ENCODE measurements at regions not wholly inside any gene's neighbourhood (a gene's known extent, or its start where the extent isn't known, plus 50 kb on each side); places are given as distances from the start of the nearest gene placed in this dataset.

GRCh38 chr17:71329310-71330098, 791.3 kb upstream of the SOX9 start:
- Histone ChIP-seq H3K4me1 (no peaks in the 10 kb centered on the region), H3K9me3 (replicated peaks) (no peaks in the 10 kb centered on the region), H3K4me3 (no peak overlapping the region), H3K36me3 (no peaks in the 10 kb centered on the region), H3K27me3 (ENCODE audit: low read depth) (peaks cover 6% of the 10 kb centered on the region), H3K27ac (replicated peaks) (no peak overlapping the region)
- DNase-seq, result no peak
- no peak for TF ChIP-seq CTCF (IDR thresholded peaks at IDR 0.05; ENCODE audit: borderline replicate concordance)
- intact Hi-C loops (cut with micrococcal nuclease), result no loop called here

GRCh38 chr17:71330099-71330375, 790.8 kb upstream of the SOX9 start:
- peaks cover 6% of the 10 kb centered on the region for H3K27me3 ChIP-seq (ENCODE audit: low read depth)
- intact Hi-C loops (cut with micrococcal nuclease), result no loop called here
- no peak overlapping the region for H3K4me3 ChIP-seq
- no peaks in the 10 kb centered on the region for H3K9me3 ChIP-seq (replicated peaks)
- TF ChIP-seq CTCF (IDR thresholded peaks at IDR 0.05; ENCODE audit: borderline replicate concordance), result no peak
- DNase-seq, result no peak
- H3K36me3 ChIP-seq, result no peaks in the 10 kb centered on the region
- no peaks in the 10 kb centered on the region for H3K4me1 ChIP-seq
- H3K27ac ChIP-seq (replicated peaks), result no peak overlapping the region

- H3K27me3 ChIP-seq (ENCODE audit: low read depth), result peaks cover 6% of the 10 kb centered on the region
- no peak for DNase-seq
- no peaks in the 10 kb centered on the region for H3K36me3 ChIP-seq
- intact Hi-C loops (cut with micrococcal nuclease), result no loop called here
- H3K4me3 ChIP-seq, result no peak overlapping the region
- no peaks in the 10 kb centered on the region for H3K4me1 ChIP-seq
- no peaks in the 10 kb centered on the region for H3K9me3 ChIP-seq (replicated peaks)
- no peak overlapping the region for H3K27ac ChIP-seq (replicated peaks)
- no peak for TF ChIP-seq CTCF (IDR thresholded peaks at IDR 0.05; ENCODE audit: borderline replicate concordance)
These were observed 789.0 kb upstream of the SOX9 start for GRCh38 chr17:71331754-71332325.

- no peak for TF ChIP-seq CTCF (IDR thresholded peaks at IDR 0.05; ENCODE audit: borderline replicate concordance)
- DNase-seq, result no peak
- Histone ChIP-seq H3K9me3 (replicated peaks) (no peaks in the 10 kb centered on the region), H3K27ac (replicated peaks) (no peak overlapping the region), H3K4me3 (no peak overlapping the region), H3K27me3 (ENCODE audit: low read depth) (peaks cover 2% of the 10 kb centered on the region), H3K36me3 (no peaks in the 10 kb centered on the region), H3K4me1 (no peaks in the 10 kb centered on the region)
- intact Hi-C loops (cut with micrococcal nuclease), result no loop called here
These were observed 786.6 kb upstream of the SOX9 start for GRCh38 chr17:71334048-71334751.

DNA sequence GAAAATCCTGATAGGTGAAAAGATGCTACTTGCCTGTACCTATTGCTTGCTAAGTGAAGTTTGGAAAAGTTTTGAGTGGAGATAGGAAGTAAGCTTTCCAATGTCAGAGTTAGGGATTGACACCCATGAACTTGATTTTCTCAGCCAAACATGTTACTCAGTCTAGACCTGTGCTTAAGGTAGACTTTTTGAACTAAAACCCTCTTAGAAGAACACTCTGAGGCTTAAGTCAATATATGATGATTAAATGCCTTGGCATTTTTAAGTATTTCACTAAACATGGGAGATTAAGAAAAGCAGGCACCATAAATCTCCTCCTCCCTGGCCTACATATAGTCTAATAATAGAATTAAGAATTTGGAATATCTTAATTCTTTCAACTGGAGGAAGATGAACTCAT, 785.6 kb upstream of the SOX9 start:
- Histone ChIP-seq H3K27me3 (ENCODE audit: low read depth) (no peaks in the 10 kb centered on the region), H3K27ac (replicated peaks) (no peak overlapping the region), H3K4me3 (no peak overlapping the region), H3K4me1 (no peaks in the 10 kb centered on the region), H3K36me3 (no peaks in the 10 kb centered on the region), H3K9me3 (replicated peaks) (no peaks in the 10 kb centered on the region)
- intact Hi-C loops (cut with micrococcal nuclease), result no loop called here
- TF ChIP-seq CTCF (IDR thresholded peaks at IDR 0.05; ENCODE audit: borderline replicate concordance), result no peak
- DNase-seq, result no peak
